HEK293T (cell line): ENCODE measurements at regions not wholly inside any gene's neighbourhood (a gene's known extent, or its start where the extent isn't known, plus 50 kb on each side); places are given as distances from the start of the nearest gene placed in this dataset.

Experiments used
- CTCF ChIA-PET: fragments of 350-600 bp; formaldehyde crosslinking; extraction: SDS; loops from one replicate; lab custom pipeline; 2021; ENCODE audit warnings: antibody characterized with exemption, inconsistent platforms; lab: Yijun Ruan, JAX
- POLR2A ChIA-PET: fragments of 350-600 bp; formaldehyde crosslinking; extraction: SDS; loops from one replicate; lab custom pipeline; 2020; ENCODE audit warnings: antibody characterized with exemption, inconsistent platforms; lab: Yijun Ruan, JAX
- DNase-seq: peaks from one replicate; pipeline ENCODE4 v3.0.0; 2012; ENCODE audit warnings: mixed read lengths; ENCODE audit errors: extremely low spot score
- ARNT ChIP-seq: fragments of 450-650 bp; IDR thresholded peaks from 2 replicates; pipeline ENCODE4 v1.6.1; 2017; ENCODE audit warnings: mild to moderate bottlenecking
- BHLHE40 ChIP-seq: fragments of 450-650 bp; IDR thresholded peaks from 2 replicates; pipeline ENCODE4 v1.6.1; 2016; ENCODE audit warnings: mild to moderate bottlenecking, moderate library complexity, borderline replicate concordance
- CTBP1 ChIP-seq: fragments of 450-650 bp; IDR thresholded peaks from 2 replicates; pipeline ENCODE4 v1.6.1; 2016; ENCODE audit warnings: borderline replicate concordance
- ELF4 ChIP-seq: fragments of 450-650 bp; IDR thresholded peaks from 2 replicates; pipeline ENCODE4 v1.6.1; 2017; ENCODE audit warnings: antibody characterized with exemption
- FOXA1 ChIP-seq: fragments of 450-650 bp; IDR thresholded peaks from 2 replicates; pipeline ENCODE4 v1.6.1; 2016; ENCODE audit warnings: mild to moderate bottlenecking
- FOXK2 ChIP-seq: fragments of 450-650 bp; IDR thresholded peaks from 2 replicates; pipeline ENCODE4 v1.6.1; 2016; ENCODE audit warnings: mild to moderate bottlenecking
- FOXM1 ChIP-seq: fragments of 450-650 bp; IDR thresholded peaks from 2 replicates; pipeline ENCODE4 v1.6.1; 2017; ENCODE audit warnings: mild to moderate bottlenecking, borderline replicate concordance
- HDGF ChIP-seq: fragments of 450-650 bp; IDR thresholded peaks from 2 replicates; pipeline ENCODE4 v1.6.1; 2017; ENCODE audit warnings: antibody characterized with exemption, borderline replicate concordance
- L3MBTL2 ChIP-seq: fragments of 450-650 bp; conservative IDR thresholded peaks from 2 replicates; pipeline ENCODE4 v1.6.1; 2016; ENCODE audit warnings: mild to moderate bottlenecking
- LEF1 ChIP-seq: fragments of 450-650 bp; IDR thresholded peaks from 2 replicates; pipeline ENCODE4 v1.6.1; 2017; ENCODE audit warnings: mild to moderate bottlenecking, borderline replicate concordance
- NFRKB ChIP-seq: fragments of 450-650 bp; IDR thresholded peaks from 2 replicates; pipeline ENCODE4 v1.6.1; 2016; ENCODE audit warnings: mild to moderate bottlenecking, moderate library complexity
- PKNOX1 ChIP-seq: fragments of 450-650 bp; IDR thresholded peaks from 2 replicates; pipeline ENCODE4 v1.6.1; 2016
- SP1 ChIP-seq: fragments of 450-650 bp; IDR thresholded peaks from 2 replicates; pipeline ENCODE4 v1.6.1; 2017
- SUZ12 ChIP-seq: fragments of 450-650 bp; IDR thresholded peaks from 2 replicates; pipeline ENCODE4 v1.6.1; 2016; ENCODE audit warnings: mild to moderate bottlenecking
- TARDBP ChIP-seq: fragments of 450-650 bp; IDR thresholded peaks from 2 replicates; pipeline ENCODE4 v1.6.1; 2016
- ZNF384 ChIP-seq: fragments of 450-650 bp; IDR thresholded peaks from 2 replicates; pipeline ENCODE4 v1.6.1; 2016

GRCh38 chr3:8153800-8154199, 347.8 kb upstream of the LMCD1 start:
- DNase-seq: no peak
- POLR2A ChIA-PET: no interaction called here
- TF ChIP-seq FOXM1 (no peak), PKNOX1 (no peak), HDGF (no peak), NFRKB (no peak), SUZ12 (no peak), LEF1 (no peak), ELF4 (no peak), FOXA1 (no peak), FOXK2 (no peak), SP1 (no peak), TARDBP (no peak), L3MBTL2 (no peak), ZNF384 (no peak)
- CTCF ChIA-PET: no interaction called here

GRCh38 chr3:8154617-8155016, 347.0 kb upstream of the LMCD1 start:
- TF ChIP-seq PKNOX1 (no peak), ELF4 (no peak), FOXA1 (no peak)
- DNase-seq: no peak
- POLR2A ChIA-PET: no interaction called here
- CTCF ChIA-PET: no interaction called here

GRCh38 chr3:8156138-8156537, 345.5 kb upstream of the LMCD1 start:
- POLR2A ChIA-PET: no interaction called here
- TF ChIP-seq FOXK2 (no peak), ARNT (no peak)
- DNase-seq: no peak
- CTCF ChIA-PET: no interaction called here

GRCh38 chr3:8156831-8157230, 344.8 kb upstream of the LMCD1 start:
- no peak for TF ChIP-seq L3MBTL2
- TF ChIP-seq PKNOX1: no peak
- no peak for TF ChIP-seq BHLHE40
- TF ChIP-seq FOXA1: no peak
- no peak for TF ChIP-seq LEF1
- TF ChIP-seq ELF4: no peak
- no peak for TF ChIP-seq TARDBP
- TF ChIP-seq SP1: no peak
- TF ChIP-seq FOXK2: no peak
- no peak for TF ChIP-seq HDGF
- no peak for TF ChIP-seq NFRKB
- no peak for TF ChIP-seq ZNF384
- TF ChIP-seq ARNT: no peak
- TF ChIP-seq CTBP1: no peak
- TF ChIP-seq FOXM1: no peak
- CTCF ChIA-PET: no interaction called here
- no peak for DNase-seq
- POLR2A ChIA-PET: no interaction called here

DNA sequence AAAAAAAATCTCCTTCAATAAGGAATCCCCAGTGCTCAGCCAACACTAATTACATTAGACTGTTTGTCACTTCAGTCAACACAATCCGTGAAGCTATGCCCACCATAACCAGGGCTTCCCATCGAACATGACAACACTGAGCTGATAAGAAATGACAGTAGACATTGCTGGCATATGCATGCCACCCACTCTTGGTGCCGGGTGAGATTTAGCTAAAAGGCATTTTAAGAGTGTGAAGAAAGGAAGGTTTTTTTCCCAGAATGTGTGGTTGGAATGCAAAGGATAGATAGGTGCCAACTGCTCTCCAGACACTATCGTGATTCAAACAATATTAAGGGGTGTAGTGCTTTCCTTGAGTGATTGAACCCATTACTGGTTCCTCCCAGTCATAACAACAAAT, 344.0 kb upstream of the LMCD1 start:
- no peak for DNase-seq
- TF ChIP-seq BHLHE40 (no peak), FOXM1 (no peak), FOXK2 (no peak), SP1 (no peak), ARNT (no peak), ELF4 (no peak), NFRKB (no peak), L3MBTL2 (no peak), HDGF (no peak), CTBP1 (no peak), TARDBP (no peak), FOXA1 (no peak), ZNF384 (no peak), PKNOX1 (no peak), SUZ12 (no peak), LEF1 (no peak)
- CTCF ChIA-PET: no interaction called here
- POLR2A ChIA-PET: no interaction called here

DNA sequence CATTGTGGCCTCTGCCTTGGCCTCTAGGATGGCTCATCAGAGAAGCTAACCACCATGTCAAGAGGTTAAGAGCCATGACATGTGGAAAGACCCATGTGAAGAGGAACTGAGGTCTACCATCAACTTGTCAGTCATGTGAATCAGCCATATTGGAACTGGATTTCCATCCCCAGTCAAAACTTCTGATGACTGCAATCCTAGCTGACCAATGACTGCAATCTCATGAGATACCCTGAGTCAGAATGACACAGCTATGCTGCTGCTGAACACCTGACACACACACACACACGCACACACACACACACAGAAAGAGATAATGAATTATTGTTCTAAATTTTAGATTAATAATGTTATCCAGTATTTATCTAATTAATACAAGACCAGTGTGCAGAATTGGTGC, 337.5 kb upstream of the LMCD1 start:
- no peak for DNase-seq
- POLR2A ChIA-PET: no interaction called here
- CTCF ChIA-PET: no interaction called here
- TF ChIP-seq LEF1 (no peak), FOXA1 (no peak), TARDBP (no peak), SP1 (no peak), NFRKB (no peak), HDGF (no peak), SUZ12 (no peak), FOXK2 (no peak)
